ENCODE measurements at regions not wholly inside any gene's neighbourhood (a gene's known extent, or its start where the extent isn't known, plus 50 kb on each side); places are given as distances from the start of the nearest gene placed in this dataset.

DNA sequence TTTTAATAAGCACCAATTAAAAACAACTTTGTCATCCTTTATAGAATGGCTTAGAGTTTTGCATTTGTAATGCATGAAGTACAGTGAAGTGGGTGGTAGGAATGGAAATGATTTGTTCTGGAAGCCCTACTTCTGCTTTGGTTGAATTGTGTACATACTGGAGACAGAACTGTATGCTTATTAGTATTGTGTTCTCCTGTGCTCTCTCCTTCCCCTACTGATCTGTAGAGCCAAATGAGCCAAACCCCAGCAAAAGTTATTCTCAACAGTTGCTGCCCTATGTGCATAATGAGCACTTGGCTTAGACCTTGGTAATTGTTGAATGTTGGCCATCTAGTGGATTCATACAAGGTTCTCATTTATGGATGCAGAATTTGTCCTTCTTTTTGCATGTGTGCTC, 916.1 kb downstream of the GALC start:
- POLR2A ChIA-PET = no interaction called here
- DNase-seq (ENCODE audit: low read depth, low spot score) = no peak
- H3K4me3 ChIP-seq (ENCODE audit: low read depth, low read length) = no peak overlapping the region
- TF ChIP-seq CTCF (IDR thresholded peaks at IDR 0.05; ENCODE audit: insufficient read depth, low read length, missing control alignments) = no peak
- CTCF ChIA-PET = no interaction called here

GRCh38 chr14:87076146-87076545, 916.8 kb downstream of the GALC start:
- ChIA-PET POLR2A (no interaction called here), CTCF (no interaction called here)
- no peak for DNase-seq (ENCODE audit: low read depth, low spot score)
- TF ChIP-seq CTCF (IDR thresholded peaks at IDR 0.05; ENCODE audit: insufficient read depth, low read length, missing control alignments) = no peak
- no peak overlapping the region for H3K4me3 ChIP-seq (ENCODE audit: low read depth, low read length)

- ChIA-PET POLR2A (no interaction called here), CTCF (no interaction called here)
- TF ChIP-seq CTCF (IDR thresholded peaks at IDR 0.05; ENCODE audit: insufficient read depth, low read length, missing control alignments) = no peak
- no peak for DNase-seq (ENCODE audit: low read depth, low spot score)
- H3K4me3 ChIP-seq (ENCODE audit: low read depth, low read length) = no peak overlapping the region
Measured at GRCh38 chr14:87073880-87074570, 919.0 kb downstream of the GALC start.

DNA sequence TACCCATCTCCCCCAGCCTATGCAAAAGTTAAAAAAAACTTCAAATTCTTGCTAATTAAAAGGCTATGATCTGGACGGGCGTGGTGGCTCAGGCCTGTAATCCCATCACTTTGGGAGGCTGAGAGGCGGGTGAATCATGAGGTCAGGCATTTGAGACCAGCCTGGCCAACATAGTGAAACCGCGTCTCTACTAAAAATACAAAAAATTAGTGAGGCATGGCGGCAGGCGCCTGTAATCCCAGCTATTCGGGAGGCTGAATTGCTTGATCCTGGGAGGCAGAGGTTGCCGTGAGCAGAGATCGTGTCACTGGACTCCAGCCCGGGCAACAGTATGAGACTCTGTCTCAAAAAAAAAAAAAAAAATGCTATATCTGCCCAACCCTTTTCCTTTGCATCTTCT, 925.4 kb downstream of the GALC start:
- ChIA-PET POLR2A (no interaction called here), CTCF (no interaction called here)
- no peak for DNase-seq (ENCODE audit: low read depth, low spot score)
- no peak for TF ChIP-seq CTCF (IDR thresholded peaks at IDR 0.05; ENCODE audit: insufficient read depth, low read length, missing control alignments)
- no peak overlapping the region for H3K4me3 ChIP-seq (ENCODE audit: low read depth, low read length)

DNA sequence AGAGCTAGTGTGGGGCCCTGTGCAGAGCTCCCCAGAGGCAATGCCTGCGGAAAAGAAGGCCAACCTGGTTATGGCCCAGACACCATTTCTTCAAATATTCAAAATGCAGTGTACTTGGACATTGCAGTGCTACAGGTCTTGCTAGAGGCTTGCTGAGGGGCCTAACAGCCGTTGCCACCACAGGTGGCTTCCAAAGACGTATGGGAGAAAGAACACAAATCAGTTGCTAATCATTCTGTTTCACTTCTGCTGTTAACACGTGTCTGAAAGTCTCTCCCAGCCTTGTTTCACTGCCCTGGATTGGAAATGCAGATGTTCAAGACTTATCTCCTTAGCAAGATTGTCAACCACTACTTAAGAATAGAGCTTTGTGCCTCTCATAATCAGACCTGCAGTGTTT, 925.9 kb downstream of the GALC start:
- DNase-seq (ENCODE audit: low read depth, low spot score) = no peak
- no peak for TF ChIP-seq CTCF (IDR thresholded peaks at IDR 0.05; ENCODE audit: insufficient read depth, low read length, missing control alignments)
- ChIA-PET CTCF (no interaction called here), POLR2A (no interaction called here)
- H3K4me3 ChIP-seq (ENCODE audit: low read depth, low read length) = no peak overlapping the region

- no peak for DNase-seq (ENCODE audit: low read depth, low spot score)
- H3K4me3 ChIP-seq (ENCODE audit: low read depth, low read length) = no peak overlapping the region
- CTCF ChIA-PET = interaction anchor here (0.6 kb wide), 1 partner anchor 43 kb away, joined by 3 read pairs; no protein-coding TSS in a partner anchor
- peak; percentile 36 for TF ChIP-seq CTCF (IDR thresholded peaks at IDR 0.05; ENCODE audit: insufficient read depth, low read length, missing control alignments)
- POLR2A ChIA-PET = no interaction called here
Measured at GRCh38 chr14:87066221-87066817, 926.7 kb downstream of the GALC start.

Data from AG04449 (cell line).